Calu3 (cell line): ENCODE measurements at regions not wholly inside any gene's neighbourhood (a gene's known extent, or its start where the extent isn't known, plus 50 kb on each side); places are given as distances from the start of the nearest gene placed in this dataset.
"Not testable (repeated sequence)": the region's sequence is repeated elsewhere in the genome, so short reads cannot be mapped to it uniquely, and the experiment has no call there.

Experiments used
- BruUV-seq: library from RNA; stranded (reverse); fragments of 400-500 nt; replicated peaks from 2 replicates; lab custom pipeline; 2021; lab: Mats Ljungman, UMichigan
- CTCF ChIA-PET: fragments of 300-600 bp; sonication (Branson Sonifier 250); formaldehyde crosslinking; loops from one replicate; lab custom pipeline; 2022; ENCODE audit warnings: antibody characterized with exemption; lab: Charles Lee
- DNase-seq: peaks from one replicate; pipeline ENCODE4 v3.0.0; 2022
- H3K27ac Mint-ChIP-seq: one replicate; pipeline ENCODE4 v1.8.0; 2022; ENCODE audit warnings: mixed read lengths; ENCODE audit not compliant: unreplicated experiment
- H3K27me3 Mint-ChIP-seq: one replicate; pipeline ENCODE4 v1.8.0; 2022; ENCODE audit warnings: mixed read lengths; ENCODE audit not compliant: unreplicated experiment
- H3K36me3 Mint-ChIP-seq: one replicate; pipeline ENCODE4 v1.8.0; 2022; ENCODE audit warnings: mild to moderate bottlenecking, moderate library complexity, mixed read lengths; ENCODE audit not compliant: insufficient read depth, unreplicated experiment
- H3K4me1 Mint-ChIP-seq: one replicate; pipeline ENCODE4 v1.8.0; 2022; ENCODE audit warnings: mild to moderate bottlenecking, low read depth, mixed read lengths; ENCODE audit not compliant: unreplicated experiment
- H3K4me3 Mint-ChIP-seq: one replicate; pipeline ENCODE4 v1.8.0; 2022; ENCODE audit warnings: mild to moderate bottlenecking, low read depth, moderate library complexity, mixed read lengths; ENCODE audit not compliant: unreplicated experiment
- H3K9me3 Mint-ChIP-seq: one replicate; pipeline ENCODE4 v1.8.0; 2022; ENCODE audit warnings: low read depth, mixed read lengths; ENCODE audit not compliant: unreplicated experiment
- CTCF ChIP-seq: fragments of 200-600 bp; IDR thresholded peaks from one replicate; pipeline ENCODE4 v1.8.0; 2022; ENCODE audit warnings: antibody characterized with exemption; ENCODE audit not compliant: unreplicated experiment
- intact Hi-C: fragments of 100-400 bp; cut with micrococcal nuclease; formaldehyde crosslinking; loops from one replicate; pipeline ENCODE4 v1.10.0; 2022; ENCODE audit not compliant: unreplicated experiment

- H3K27me3 Mint-ChIP-seq: peaks cover 30% of the 10 kb centered on the region
- intact Hi-C loops: no loop called here
- H3K4me3 Mint-ChIP-seq: no peak overlapping the region
- DNase-seq: no peak
- H3K9me3 Mint-ChIP-seq: no peaks in the 10 kb centered on the region
- no peaks in the 10 kb centered on the region for H3K36me3 Mint-ChIP-seq
- H3K4me1 Mint-ChIP-seq: peaks cover 9% of the 10 kb centered on the region
- CTCF ChIA-PET: no interaction called here
- TF ChIP-seq CTCF: no peak
- H3K27ac Mint-ChIP-seq: no peak overlapping the region
- BruUV-seq: no TSS peak
These were observed 210.4 kb downstream of the EXOC5 start for GRCh38 chr14:57058319-57058718.

- Mint-ChIP-seq H3K27me3 (peaks cover 27% of the 10 kb centered on the region), H3K9me3 (no peaks in the 10 kb centered on the region), H3K4me1 (peaks cover 9% of the 10 kb centered on the region), H3K4me3 (no peak overlapping the region), H3K27ac (no peak overlapping the region), H3K36me3 (no peaks in the 10 kb centered on the region)
- intact Hi-C loops: no loop called here
- no peak for TF ChIP-seq CTCF
- CTCF ChIA-PET: no interaction called here
- DNase-seq: no peak
- no TSS peak for BruUV-seq
These were observed 210.9 kb downstream of the EXOC5 start for GRCh38 chr14:57057803-57058202.

- DNase-seq, BruUV-seq, H3K27ac Mint-ChIP-seq, intact Hi-C loops, H3K36me3 Mint-ChIP-seq, H3K9me3 Mint-ChIP-seq, H3K4me3 Mint-ChIP-seq, H3K4me1 Mint-ChIP-seq: not testable (repeated sequence)
- CTCF ChIA-PET: interaction anchor here (0.6 kb wide), 1 partner anchor 11 kb away, joined by 3 read pairs; no protein-coding TSS in a partner anchor
- H3K27me3 Mint-ChIP-seq: peaks cover 28% of the 10 kb centered on the region
These were observed 212.2 kb downstream of the EXOC5 start for GRCh38 chr14:57056522-57056921.

DNA sequence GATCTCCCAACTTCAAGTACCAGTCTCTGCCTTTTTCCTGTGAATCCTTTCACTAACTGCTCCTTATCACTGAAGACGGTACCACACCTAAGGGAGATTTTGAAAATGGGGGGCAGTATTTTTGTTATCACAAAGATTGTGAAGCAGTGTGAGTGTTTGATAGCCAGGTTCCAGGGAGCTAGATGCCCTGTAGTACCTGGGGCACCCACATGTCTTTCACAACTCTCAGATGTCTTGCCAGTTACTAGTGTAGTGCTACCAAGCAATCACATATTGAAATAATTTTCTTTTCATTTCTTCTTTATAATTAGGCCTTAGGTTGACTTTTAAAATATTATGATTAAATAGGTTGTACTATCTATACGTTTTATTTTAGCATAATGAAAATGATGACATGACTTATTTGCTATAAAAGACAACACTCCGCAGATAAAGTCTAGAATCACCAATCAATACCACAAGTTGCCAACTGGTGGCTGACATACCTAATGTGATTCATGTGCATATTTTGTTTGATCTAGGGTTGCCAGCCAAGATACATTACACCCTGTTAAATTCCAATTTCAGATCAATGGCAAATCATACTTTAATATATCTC lies 215.9 kb downstream of the EXOC5 start:
- Mint-ChIP-seq H3K9me3 (no peaks in the 10 kb centered on the region), H3K27ac (no peak overlapping the region), H3K4me1 (peaks cover 4% of the 10 kb centered on the region), H3K36me3 (no peaks in the 10 kb centered on the region), H3K4me3 (no peak overlapping the region), H3K27me3 (peaks cover 53% of the 10 kb centered on the region)
- no TSS peak for BruUV-seq
- DNase-seq: no peak
- CTCF ChIA-PET: no interaction called here
- intact Hi-C loops: no loop called here
- TF ChIP-seq CTCF: no peak

DNA sequence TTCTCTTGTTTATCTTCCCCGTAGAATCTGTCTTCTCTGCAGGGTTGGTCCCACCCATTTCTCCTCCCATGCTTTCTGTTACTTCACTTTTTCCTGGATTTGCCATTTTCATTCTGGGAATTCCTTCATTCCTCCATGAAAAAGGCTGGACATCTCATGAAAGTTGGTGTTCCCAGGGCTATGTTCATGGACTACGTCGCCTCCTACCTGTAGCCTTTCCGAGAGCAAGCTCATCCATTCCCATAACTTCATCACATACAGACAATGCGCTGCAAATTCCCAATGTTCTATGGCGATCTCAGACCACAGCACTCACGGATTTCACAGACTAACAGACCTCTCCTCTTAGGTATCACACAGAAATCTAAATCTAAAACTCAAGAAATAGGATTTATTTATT lies 217.1 kb downstream of the EXOC5 start:
- TF ChIP-seq CTCF: no peak
- Mint-ChIP-seq H3K27me3 (peaks cover 59% of the 10 kb centered on the region), H3K27ac (no peak overlapping the region), H3K4me1 (no peaks in the 10 kb centered on the region), H3K9me3 (no peaks in the 10 kb centered on the region), H3K36me3 (no peaks in the 10 kb centered on the region), H3K4me3 (no peak overlapping the region)
- DNase-seq: no peak
- CTCF ChIA-PET: no interaction called here
- BruUV-seq: no TSS peak
- intact Hi-C loops: no loop called here
